Esophagus muscularis mucosa (tissue), 3 donors: ENCODE measurements at regions not wholly inside any gene's neighbourhood (a gene's known extent, or its start where the extent isn't known, plus 50 kb on each side); places are given as distances from the start of the nearest gene placed in this dataset.
"Not testable (repeated sequence)": the region's sequence is repeated elsewhere in the genome, so short reads cannot be mapped to it uniquely, and the experiment has no call there.

ENCODE experiments used
- CTCF ChIP-seq, 3 experiments: fragments of 200-600 bp in 2 of 3; fragments of 450-650 bp in 1 of 3; sonication (generic) in 2 of 3; IDR thresholded peaks; one replicate each; pipeline ENCODE4 v1.5.1; 2017 to 2019; ENCODE audit warnings: antibody characterized with exemption in 3 of 3, mild to moderate bottlenecking in 2 of 3, moderate library complexity in 1 of 3
- POLR2A ChIP-seq: fragments of 450-650 bp; IDR thresholded peaks from one replicate; pipeline ENCODE4 v1.6.1; 2017; ENCODE audit warnings: antibody characterized with exemption, moderate library complexity, mild to moderate bottlenecking, low read depth
- POLR2AphosphoS5 ChIP-seq, 2 donors: sonication (generic); formaldehyde crosslinking; IDR thresholded peaks; one replicate each; pipeline ENCODE4 v1.6.1; 2017; ENCODE audit warnings: antibody characterized with exemption in 2 of 2

- not testable (repeated sequence) for TF ChIP-seq CTCF (IDR thresholded peaks at IDR 0.05); POLR2A; POLR2AphosphoS5 (IDR thresholded peaks at IDR 0.05)
Observed at GRCh38 chr1:146640671-146641070, 297.5 kb upstream of the NBPF12 start.
